H9 (cell line): ENCODE measurements at regions not wholly inside any gene's neighbourhood (a gene's known extent, or its start where the extent isn't known, plus 50 kb on each side); places are given as distances from the start of the nearest gene placed in this dataset.

Source experiments
- DNase-seq: peaks from one replicate; pipeline ENCODE4 v3.0.0-alpha.2; 2017
- H2AFZ ChIP-seq: one replicate; pipeline ENCODE4 v1.6.1; 2013; ENCODE audit warnings: mild to moderate bottlenecking, low read length, control low read depth, moderate library complexity
- H2AK5ac ChIP-seq: 2 replicates; pipeline ENCODE4 v1.6.1; 2013; ENCODE audit warnings: low read length, control low read depth, mixed read lengths; ENCODE audit not compliant: insufficient read length
- H2BK120ac ChIP-seq: one replicate; pipeline ENCODE4 v1.6.1; 2013; ENCODE audit warnings: low read depth, mild to moderate bottlenecking, low read length, control low read depth, inconsistent platforms; ENCODE audit not compliant: poor library complexity, severe bottlenecking
- H2BK12ac ChIP-seq: 2 replicates; pipeline ENCODE4 v1.6.1; 2013; ENCODE audit warnings: low read length, control low read depth, mixed read lengths, low read depth; ENCODE audit not compliant: insufficient read length
- H2BK15ac ChIP-seq: 2 replicates; pipeline ENCODE4 v1.6.1; 2013; ENCODE audit warnings: low read depth, low read length, control low read depth
- H2BK20ac ChIP-seq: one replicate; pipeline ENCODE4 v1.6.1; 2013; ENCODE audit warnings: low read depth, mild to moderate bottlenecking, low read length, control low read depth, inconsistent platforms; ENCODE audit not compliant: poor library complexity, severe bottlenecking
- H2BK5ac ChIP-seq: 2 replicates; pipeline ENCODE4 v1.6.1; 2013; ENCODE audit warnings: low read length, control low read depth, mixed read lengths; ENCODE audit not compliant: insufficient read length
- H3K14ac ChIP-seq: 2 replicates; pipeline ENCODE4 v1.6.1; 2013; ENCODE audit warnings: low read length, control low read depth; ENCODE audit not compliant: insufficient read depth
- H3K18ac ChIP-seq: 2 replicates; pipeline ENCODE4 v1.6.1; 2013; ENCODE audit warnings: low read depth, mild to moderate bottlenecking, mixed read lengths, low read length, control low read depth; ENCODE audit not compliant: insufficient read length
- H3K23ac ChIP-seq: 2 replicates; pipeline ENCODE4 v1.6.1; 2013; ENCODE audit warnings: low read length, control low read depth, mixed read lengths, low read depth; ENCODE audit not compliant: insufficient read length
- H3K23me2 ChIP-seq: 2 replicates; pipeline ENCODE4 v1.6.1; 2013; ENCODE audit warnings: low read depth, mild to moderate bottlenecking, mixed read lengths, low read length, control low read depth; ENCODE audit not compliant: insufficient read length, poor library complexity, severe bottlenecking
- H3K27ac ChIP-seq: 2 replicates; pipeline ENCODE4 v1.5.1; 2013; ENCODE audit warnings: low read length, control low read depth, mixed read lengths, low read depth; ENCODE audit not compliant: insufficient read length
- H3K27me3 ChIP-seq: 2 replicates; pipeline ENCODE4 v1.6.1; 2013; ENCODE audit warnings: low read length, control low read depth, inconsistent platforms; ENCODE audit not compliant: insufficient read depth
- H3K4ac ChIP-seq: 2 replicates; pipeline ENCODE4 v1.6.1; 2013; ENCODE audit warnings: low read depth, mild to moderate bottlenecking, control low read depth, inconsistent platforms, low read length, moderate library complexity
- H3K4me1 ChIP-seq: 2 replicates; pipeline ENCODE4 v1.6.1; 2013; ENCODE audit warnings: low read length, control low read depth, inconsistent platforms; ENCODE audit not compliant: insufficient read depth
- H3K4me2 ChIP-seq: 2 replicates; pipeline ENCODE4 v1.6.1; 2013; ENCODE audit warnings: low read length, control low read depth, mixed read lengths; ENCODE audit not compliant: insufficient read length, insufficient read depth
- H3K56ac ChIP-seq: 2 replicates; pipeline ENCODE4 v1.6.1; 2013; ENCODE audit warnings: low read depth, mild to moderate bottlenecking, mixed read lengths, low read length, control low read depth; ENCODE audit not compliant: insufficient read length
- H3K79me1 ChIP-seq: 2 replicates; pipeline ENCODE4 v1.6.1; 2013; ENCODE audit warnings: low read depth, mild to moderate bottlenecking, moderate library complexity, low read length, control low read depth, inconsistent platforms; ENCODE audit not compliant: insufficient read depth, poor library complexity, severe bottlenecking
- H3K79me2 ChIP-seq: 2 replicates; pipeline ENCODE4 v1.6.1; 2013; ENCODE audit warnings: low read length, control low read depth, inconsistent platforms; ENCODE audit not compliant: insufficient read depth
- H3K9ac ChIP-seq: 2 replicates; pipeline ENCODE4 v1.6.1; 2013; ENCODE audit warnings: low read length, control low read depth, mixed read lengths; ENCODE audit not compliant: insufficient read length; ENCODE audit errors: extremely low read depth
- H3K9me3 ChIP-seq: one replicate; pipeline ENCODE4 v1.6.1; 2013; ENCODE audit warnings: low read depth, low read length, inconsistent platforms; ENCODE audit not compliant: control insufficient read depth
- H3T11ph ChIP-seq: one replicate; pipeline ENCODE4 v1.6.1; 2013; ENCODE audit warnings: mild to moderate bottlenecking, low read length, control low read depth, inconsistent platforms
- H4K20me1 ChIP-seq: one replicate; pipeline ENCODE4 v1.6.1; 2013; ENCODE audit not compliant: control insufficient read depth, insufficient read length, insufficient read depth
- H4K5ac ChIP-seq: 2 replicates; pipeline ENCODE4 v1.6.1; 2013; ENCODE audit warnings: low read depth, mild to moderate bottlenecking, mixed read lengths, low read length, control low read depth; ENCODE audit not compliant: insufficient read length
- H4K8ac ChIP-seq: replicated peaks from 2 replicates; pipeline ENCODE4 v1.6.1; 2013; ENCODE audit warnings: low read length, control low read depth, mixed read lengths, low read depth; ENCODE audit not compliant: insufficient read length
- H4K91ac ChIP-seq: 2 replicates; pipeline ENCODE4 v1.6.1; 2013; ENCODE audit warnings: low read depth, mild to moderate bottlenecking, moderate library complexity, mixed read lengths, low read length, control low read depth; ENCODE audit not compliant: insufficient read length
- H3K27ac Mint-ChIP-seq, 3 experiments: 2 replicates in 2 of 3; 3 replicates in 1 of 3; pipeline ENCODE4 v1.8.0; 2020 to 2021; ENCODE audit warnings: mixed read lengths in 3 of 3, mild to moderate bottlenecking in 1 of 3, moderate library complexity in 1 of 3
- H3K27me3 Mint-ChIP-seq: 2 replicates; pipeline ENCODE4 v1.8.0; 2021; ENCODE audit warnings: low read depth, mild to moderate bottlenecking, moderate library complexity, mixed read lengths
- H3K36me3 Mint-ChIP-seq, 3 experiments: 2 replicates in 2 of 3; 3 replicates in 1 of 3; pipeline ENCODE4 v1.8.0; 2020 to 2021; ENCODE audit warnings: low read depth in 3 of 3, mixed read lengths in 3 of 3; ENCODE audit not compliant: insufficient read depth in 1 of 3
- H3K4me1 Mint-ChIP-seq, 2 experiments: 2 replicates each; pipeline ENCODE4 v1.8.0; 2020; ENCODE audit warnings: mixed read lengths in 2 of 2
- H3K4me3 Mint-ChIP-seq, 2 experiments: 2 replicates in 1 of 2; 3 replicates in 1 of 2; pipeline ENCODE4 v1.8.0; 2020 to 2021; ENCODE audit warnings: mild to moderate bottlenecking in 2 of 2, mixed read lengths in 2 of 2, moderate library complexity in 1 of 2
- H3K9me3 Mint-ChIP-seq, 2 experiments: 2 replicates in 1 of 2; 3 replicates in 1 of 2; pipeline ENCODE4 v1.8.0; 2020; ENCODE audit warnings: mild to moderate bottlenecking in 2 of 2, mixed read lengths in 2 of 2, moderate library complexity in 1 of 2
- WGBS: extraction: QIAGEN DNeasy Blood & Tissue Kit; methylation state at CpG from one replicate; pipeline ENCODE4 v1.1.7; 2013; ENCODE audit warnings: missing lambda C conversion rate, low lambda C conversion rate, mixed read lengths; ENCODE audit not compliant: insufficient read length; ENCODE audit errors: extremely low coverage; 5-methylcytosine and 5-hydroxymethylcytosine counted together
- TF ChIP-seq, protein P1 (sequence below): fragments of 200-600 bp; sonication (generic); conservative IDR thresholded peaks from 3 replicates; pipeline ENCODE4 v1.8.0; 2021; ENCODE audit warnings: antibody characterized with exemption, mild to moderate bottlenecking

DNA sequence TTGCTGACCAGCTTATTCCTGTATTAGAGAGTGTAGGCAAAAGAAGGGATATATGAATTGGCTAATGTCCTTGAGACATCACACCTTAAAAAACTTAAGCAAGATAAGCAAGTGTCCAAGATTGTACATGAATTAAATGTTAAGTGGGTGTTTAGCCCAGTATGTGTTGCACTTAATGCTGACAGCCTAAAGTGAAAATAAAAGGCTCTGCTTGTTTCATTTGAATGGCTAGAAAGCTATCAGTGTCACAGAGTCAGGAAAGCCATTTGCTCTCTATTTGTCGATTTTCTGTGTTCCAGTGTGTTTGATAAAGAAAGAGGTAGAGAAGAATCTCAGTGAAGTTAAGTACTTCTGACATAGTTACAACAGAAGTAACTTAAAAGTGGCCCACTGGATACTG, 744.9 kb downstream of the ANKRD7 start:
- H3K4me2 ChIP-seq = no peak overlapping the region
- no peak overlapping the region for H2BK20ac ChIP-seq
- Mint-ChIP-seq H3K36me3 (no peaks in the 10 kb centered on the region; a peak in 1 of 7 replicates), H3K9me3 (no peaks in the 10 kb centered on the region), H3K4me3 (no peak overlapping the region), H3K27ac (no peak overlapping the region), H3K27me3 (no peaks in the 10 kb centered on the region), H3K4me1 (peaks cover 3 to 5% of the 10 kb centered on the region in 2 experiments)
- WGBS = no CpG with 5 or more reads among the region's 1 CpG
- no peak overlapping the region for H3K14ac ChIP-seq
- no peak overlapping the region for H2BK12ac ChIP-seq
- H4K20me1 ChIP-seq = no peaks in the 10 kb centered on the region
- no peak overlapping the region for H3T11ph ChIP-seq
- H2BK15ac ChIP-seq = no peak overlapping the region
- H3K23ac ChIP-seq = no peak overlapping the region
- no peak overlapping the region for H3K18ac ChIP-seq
- no peak overlapping the region for H2BK5ac ChIP-seq
- no peak overlapping the region for H4K5ac ChIP-seq
- H2BK120ac ChIP-seq = no peak overlapping the region
- H3K4me1 ChIP-seq = no peaks in the 10 kb centered on the region
- no peak overlapping the region for H2AK5ac ChIP-seq
- H3K9me3 ChIP-seq = no peaks in the 10 kb centered on the region
- H4K91ac ChIP-seq = no peak overlapping the region
- no peak for DNase-seq
- H3K56ac ChIP-seq = no peak overlapping the region
- no peaks in the 10 kb centered on the region for H3K27me3 ChIP-seq
- no peak overlapping the region for H2AFZ ChIP-seq
- no peak overlapping the region for H3K4ac ChIP-seq
- TF ChIP-seq, protein P1, sequence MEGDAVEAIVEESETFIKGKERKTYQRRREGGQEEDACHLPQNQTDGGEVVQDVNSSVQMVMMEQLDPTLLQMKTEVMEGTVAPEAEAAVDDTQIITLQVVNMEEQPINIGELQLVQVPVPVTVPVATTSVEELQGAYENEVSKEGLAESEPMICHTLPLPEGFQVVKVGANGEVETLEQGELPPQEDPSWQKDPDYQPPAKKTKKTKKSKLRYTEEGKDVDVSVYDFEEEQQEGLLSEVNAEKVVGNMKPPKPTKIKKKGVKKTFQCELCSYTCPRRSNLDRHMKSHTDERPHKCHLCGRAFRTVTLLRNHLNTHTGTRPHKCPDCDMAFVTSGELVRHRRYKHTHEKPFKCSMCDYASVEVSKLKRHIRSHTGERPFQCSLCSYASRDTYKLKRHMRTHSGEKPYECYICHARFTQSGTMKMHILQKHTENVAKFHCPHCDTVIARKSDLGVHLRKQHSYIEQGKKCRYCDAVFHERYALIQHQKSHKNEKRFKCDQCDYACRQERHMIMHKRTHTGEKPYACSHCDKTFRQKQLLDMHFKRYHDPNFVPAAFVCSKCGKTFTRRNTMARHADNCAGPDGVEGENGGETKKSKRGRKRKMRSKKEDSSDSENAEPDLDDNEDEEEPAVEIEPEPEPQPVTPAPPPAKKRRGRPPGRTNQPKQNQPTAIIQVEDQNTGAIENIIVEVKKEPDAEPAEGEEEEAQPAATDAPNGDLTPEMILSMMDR = no peak
- no peak overlapping the region for H4K8ac ChIP-seq
- no peak overlapping the region for H3K27ac ChIP-seq
- no peaks in the 10 kb centered on the region for H3K79me1 ChIP-seq
- no peak overlapping the region for H3K9ac ChIP-seq
- H3K79me2 ChIP-seq = no peaks in the 10 kb centered on the region
- no peaks in the 10 kb centered on the region for H3K23me2 ChIP-seq
